B cell (primary cell): ENCODE measurements at regions not wholly inside any gene's neighbourhood (a gene's known extent, or its start where the extent isn't known, plus 50 kb on each side); places are given as distances from the start of the nearest gene placed in this dataset.
"Not testable (repeated sequence)": the region's sequence is repeated elsewhere in the genome, so short reads cannot be mapped to it uniquely, and the experiment has no call there.

ENCODE experiments used
- ATAC-seq: fragments of 200-7000 bp; cut with Tn5 transposase; one replicate; pipeline ENCODE4 v1.10.0; 2021; ENCODE audit warnings: low read depth, mild to moderate bottlenecking, moderate number of reproducible peaks, moderate library complexity
- CTCF ChIA-PET: fragments of 350-600 bp; sonication (Branson Sonifier 250); formaldehyde crosslinking; loops from one replicate; lab custom pipeline; 2021; ENCODE audit warnings: antibody characterized with exemption, inconsistent platforms; lab: Charles Lee
- POLR2A ChIA-PET: fragments of 350-600 bp; sonication (Branson Sonifier 250); formaldehyde crosslinking; loops from one replicate; lab custom pipeline; 2021; ENCODE audit warnings: antibody characterized with exemption; lab: Charles Lee
- DNase-seq: peaks from one replicate; pipeline ENCODE4 v3.0.0; 2013
- H2AFZ ChIP-seq: 2 replicates; pipeline ENCODE4 v1.6.1; 2012; ENCODE audit warnings: mild to moderate bottlenecking, low read depth, low read length; ENCODE audit not compliant: insufficient read depth, poor library complexity, severe bottlenecking
- H3K27ac ChIP-seq, 2 donors: 1 replicate in 1 of 2; 2 replicates in 1 of 2; pipeline ENCODE4 v1.5.1; 2012 to 2013; ENCODE audit warnings: low read length in 2 of 2, mild to moderate bottlenecking in 2 of 2, moderate library complexity in 1 of 2
- H3K27me3 ChIP-seq, 4 experiments: fragments of 200-600 bp in 1 of 4; sonication (generic) in 1 of 4; replicated peaks in 1 of 4; 1 replicate in 2 of 4; 2 replicates in 2 of 4; pipeline versions ENCODE4 v1.6.1 to v1.7.0; 2013 to 2016; ENCODE audit warnings: low read length in 3 of 4, mild to moderate bottlenecking in 2 of 4, mixed read lengths in 1 of 4, moderate library complexity in 1 of 4; ENCODE audit not compliant: insufficient read depth in 4 of 4, control insufficient read depth in 3 of 4; ENCODE audit errors: control extremely low read depth in 1 of 4
- H3K36me3 ChIP-seq, 2 experiments: replicated peaks in 1 of 2; 1 replicate in 1 of 2; 2 replicates in 1 of 2; pipeline versions ENCODE4 v1.6.1 to v1.7.1; 2013; ENCODE audit warnings: low read length in 1 of 2; ENCODE audit not compliant: insufficient read depth in 2 of 2, control insufficient read depth in 1 of 2; ENCODE audit errors: control extremely low read depth in 1 of 2, extremely low read depth in 1 of 2
- H3K4me1 ChIP-seq, 2 donors: fragments of 200-600 bp in 1 of 2; sonication (generic) in 1 of 2; 1 replicate in 1 of 2; 2 replicates in 1 of 2; pipeline versions ENCODE4 v1.5.1 to v1.6.1; 2013 to 2017; ENCODE audit warnings: low read length in 2 of 2; ENCODE audit not compliant: control insufficient read depth in 2 of 2, insufficient read depth in 2 of 2
- H3K4me2 ChIP-seq: replicated peaks from 2 replicates; pipeline ENCODE3; 2012; ENCODE audit warnings: mild to moderate bottlenecking, low read depth, low read length; ENCODE audit not compliant: poor library complexity, severe bottlenecking
- H3K4me3 ChIP-seq, 5 experiments: fragments of 200-600 bp in 1 of 5; sonication (generic) in 1 of 5; 1 replicate in 3 of 5; 2 replicates in 2 of 5; pipeline versions ENCODE4 v1.5.1 to v1.7.0; 2011 to 2016; ENCODE audit warnings: low read length in 4 of 5, mild to moderate bottlenecking in 4 of 5, low read depth in 2 of 5, control low read depth in 1 of 5, moderate library complexity in 1 of 5; ENCODE audit not compliant: insufficient read depth in 1 of 5; ENCODE audit errors: control extremely low read depth in 1 of 5, extremely low read depth in 1 of 5
- H3K79me2 ChIP-seq: fragments of 200-600 bp; sonication (generic); one replicate; pipeline ENCODE4 v1.6.0; 2016; ENCODE audit warnings: low read length; ENCODE audit not compliant: control insufficient read depth, insufficient read depth
- H3K9ac ChIP-seq: fragments of 200-600 bp; sonication (generic); 2 replicates; pipeline ENCODE4 v1.6.1; 2017; ENCODE audit warnings: mild to moderate bottlenecking, low read length, moderate library complexity
- H3K9me3 ChIP-seq, 3 donors: one replicate each; pipeline versions ENCODE4 v1.6.1 to v1.7.1; 2013; ENCODE audit warnings: low read length in 2 of 3; ENCODE audit not compliant: control insufficient read depth in 2 of 3, insufficient read depth in 1 of 3; ENCODE audit errors: control extremely low read depth in 1 of 3
- H4K20me1 ChIP-seq: 2 replicates; pipeline ENCODE4 v1.6.0; 2012; ENCODE audit warnings: mild to moderate bottlenecking, low read length; ENCODE audit not compliant: insufficient read depth, control insufficient read depth, poor library complexity, severe bottlenecking
- H3K27ac Mint-ChIP-seq: one replicate; pipeline ENCODE4 v1.8.0; 2021; ENCODE audit warnings: mixed read lengths
- H3K27me3 Mint-ChIP-seq: one replicate; pipeline ENCODE4 v1.8.0; 2021; ENCODE audit warnings: mixed read lengths
- H3K4me1 Mint-ChIP-seq: one replicate; pipeline ENCODE4 v1.8.0; 2021; ENCODE audit warnings: mixed read lengths
- H3K4me3 Mint-ChIP-seq: one replicate; pipeline ENCODE4 v1.8.0; 2021; ENCODE audit warnings: mixed read lengths
- H3K9me3 Mint-ChIP-seq: one replicate; pipeline ENCODE4 v1.8.0; 2022; ENCODE audit warnings: mixed read lengths; ENCODE audit not compliant: insufficient read depth
- CTCF ChIP-seq: fragments of 200-600 bp; IDR thresholded peaks from one replicate; pipeline ENCODE4 v1.8.0; 2022; ENCODE audit warnings: antibody characterized with exemption, mild to moderate bottlenecking
- EZH2 ChIP-seq: IDR thresholded peaks from 2 replicates; pipeline ENCODE4 v1.6.1; 2012; ENCODE audit warnings: borderline replicate concordance, low read depth, mild to moderate bottlenecking, moderate library complexity, low read length; ENCODE audit not compliant: insufficient read depth, poor library complexity, severe bottlenecking
- WGBS: methylation state at CpG from one replicate; pipeline ENCODE4 v1.1.5; 2013; ENCODE audit warnings: missing lambda C conversion rate; ENCODE audit not compliant: insufficient coverage; 5-methylcytosine and 5-hydroxymethylcytosine counted together
- intact Hi-C: fragments of 100-400 bp; cut with micrococcal nuclease; formaldehyde crosslinking; loops from one replicate; pipeline ENCODE4 v1.10.0; 2022

GRCh38 chr2:175326801-175327200 is 145.3 kb upstream of the ATP5MC3 start:
- H3K36me3 ChIP-seq: no peaks in the 10 kb centered on the region
- no peaks in the 10 kb centered on the region for H3K4me1 Mint-ChIP-seq
- no peaks in the 10 kb centered on the region for H3K4me1 ChIP-seq
- no peak overlapping the region for H3K4me3 ChIP-seq
- no CpG with 5 or more reads among the region's 3 CpGs for WGBS
- peaks cover 2% of the 10 kb centered on the region for H3K9me3 Mint-ChIP-seq
- POLR2A ChIA-PET: no interaction called here
- no peak for DNase-seq
- H3K27ac ChIP-seq: no peak overlapping the region
- CTCF ChIA-PET: no interaction called here
- no peak for ATAC-seq
- no peak overlapping the region for H3K9ac ChIP-seq
- no peak overlapping the region for H2AFZ ChIP-seq
- no peaks in the 10 kb centered on the region for H3K27me3 ChIP-seq
- TF ChIP-seq EZH2 (no peak), CTCF (no peak)
- H3K9me3 ChIP-seq: peaks cover 0 to 8% (median 6%) of the 10 kb centered on the region in 3 donors
- H3K4me3 Mint-ChIP-seq: no peak overlapping the region
- no peaks in the 10 kb centered on the region for H3K79me2 ChIP-seq
- no peaks in the 10 kb centered on the region for H4K20me1 ChIP-seq
- peaks cover 2% of the 10 kb centered on the region for H3K27me3 Mint-ChIP-seq
- intact Hi-C loops: no loop called here
- H3K4me2 ChIP-seq: no peak overlapping the region
- no peak overlapping the region for H3K27ac Mint-ChIP-seq

- CTCF ChIA-PET, DNase-seq, H3K27ac Mint-ChIP-seq, H3K36me3 ChIP-seq, H3K27ac ChIP-seq, H3K4me3 Mint-ChIP-seq, H3K4me2 ChIP-seq, H4K20me1 ChIP-seq, H3K9me3 ChIP-seq, H3K27me3 ChIP-seq, ATAC-seq, H3K9me3 Mint-ChIP-seq, H3K4me1 ChIP-seq, intact Hi-C loops, POLR2A ChIA-PET, H3K27me3 Mint-ChIP-seq, H3K4me1 Mint-ChIP-seq, H3K4me3 ChIP-seq, H2AFZ ChIP-seq, H3K79me2 ChIP-seq, H3K9ac ChIP-seq: not testable (repeated sequence)
- no CpG with 5 or more reads among the region's 2 CpGs for WGBS
These were observed 144.7 kb upstream of the ATP5MC3 start for GRCh38 chr2:175326164-175326563.
